ENCODE measurements at regions not wholly inside any gene's neighbourhood (a gene's known extent, or its start where the extent isn't known, plus 50 kb on each side); places are given as distances from the start of the nearest gene placed in this dataset.

GRCh38 chr6:73943411-73943810, 247.4 kb downstream of the CD109 start:
- no peaks in the 10 kb centered on the region for H3K27me3 ChIP-seq (replicated peaks in 1 of 4; ENCODE audit: control extremely low read depth in 1 of 4, control insufficient read depth in 3 of 4, insufficient read depth in 4 of 4, low read length in 3 of 4)
- no peak for DNase-seq
- no peak overlapping the region for H3K4me3 ChIP-seq (ENCODE audit: control extremely low read depth in 1 of 5, extremely low read depth in 1 of 5, insufficient read depth in 1 of 5, low read depth in 2 of 5, low read length in 4 of 5)
- Mint-ChIP-seq H3K27ac (no peak overlapping the region), H3K4me1 (no peaks in the 10 kb centered on the region), H3K9me3 (ENCODE audit: insufficient read depth) (peaks cover 13% of the 10 kb centered on the region), H3K27me3 (no peaks in the 10 kb centered on the region), H3K4me3 (no peak overlapping the region)
- no peaks in the 10 kb centered on the region for H3K79me2 ChIP-seq (ENCODE audit: control insufficient read depth, insufficient read depth, low read length)
- ChIA-PET CTCF (no interaction called here), POLR2A (no interaction called here)
- no peak overlapping the region for H3K27ac ChIP-seq (ENCODE audit: low read length in 2 of 2)
- WGBS (ENCODE audit: insufficient coverage) = no CpG with 5 or more reads among the region's 1 CpG
- intact Hi-C loops (cut with micrococcal nuclease) = no loop called here
- ATAC-seq (ENCODE audit: low read depth) = no peak
- no peak overlapping the region for H2AFZ ChIP-seq (ENCODE audit: insufficient read depth, low read depth, low read length, poor library complexity, severe bottlenecking)
- no peak overlapping the region for H3K9ac ChIP-seq (ENCODE audit: low read length)
- no peaks in the 10 kb centered on the region for H4K20me1 ChIP-seq (ENCODE audit: control insufficient read depth, insufficient read depth, low read length, poor library complexity, severe bottlenecking)
- TF ChIP-seq EZH2 (IDR thresholded peaks at IDR 0.05; ENCODE audit: borderline replicate concordance, insufficient read depth, low read depth, low read length, poor library complexity, severe bottlenecking) (no peak), CTCF (IDR thresholded peaks at IDR 0.05) (no peak)
- H3K4me1 ChIP-seq (ENCODE audit: control insufficient read depth in 2 of 2, insufficient read depth in 2 of 2, low read length in 2 of 2) = no peaks in the 10 kb centered on the region
- no peak overlapping the region for H3K4me2 ChIP-seq (replicated peaks; ENCODE audit: low read depth, low read length, poor library complexity, severe bottlenecking)
- H3K36me3 ChIP-seq (replicated peaks in 1 of 2; ENCODE audit: control extremely low read depth in 1 of 2, control insufficient read depth in 1 of 2, extremely low read depth in 1 of 2, insufficient read depth in 2 of 2, low read length in 1 of 2) = no peaks in the 10 kb centered on the region
- H3K9me3 ChIP-seq (ENCODE audit: control extremely low read depth in 1 of 3, control insufficient read depth in 2 of 3, insufficient read depth in 1 of 3, low read length in 2 of 3) = peaks cover 0 to 8% (median 3%) of the 10 kb centered on the region in 3 donors

- H3K4me3 Mint-ChIP-seq = no peak overlapping the region
- intact Hi-C loops (cut with micrococcal nuclease) = no loop called here
- Histone ChIP-seq H3K9me3 (ENCODE audit: control extremely low read depth in 1 of 3, control insufficient read depth in 2 of 3, insufficient read depth in 1 of 3, low read length in 2 of 3) (peaks cover 0 to 3% (median under 1%) of the 10 kb centered on the region in 3 donors), H2AFZ (ENCODE audit: insufficient read depth, low read depth, low read length, poor library complexity, severe bottlenecking) (no peak overlapping the region), H3K27me3 (replicated peaks in 1 of 4; ENCODE audit: control extremely low read depth in 1 of 4, control insufficient read depth in 3 of 4, insufficient read depth in 4 of 4, low read length in 3 of 4) (no peaks in the 10 kb centered on the region), H3K79me2 (ENCODE audit: control insufficient read depth, insufficient read depth, low read length) (no peaks in the 10 kb centered on the region), H3K4me3 (ENCODE audit: control extremely low read depth in 1 of 5, extremely low read depth in 1 of 5, insufficient read depth in 1 of 5, low read depth in 2 of 5, low read length in 4 of 5) (no peak overlapping the region), H3K4me1 (ENCODE audit: control insufficient read depth in 2 of 2, insufficient read depth in 2 of 2, low read length in 2 of 2) (no peaks in the 10 kb centered on the region), H3K9ac (ENCODE audit: low read length) (no peak overlapping the region), H3K36me3 (replicated peaks in 1 of 2; ENCODE audit: control extremely low read depth in 1 of 2, control insufficient read depth in 1 of 2, extremely low read depth in 1 of 2, insufficient read depth in 2 of 2, low read length in 1 of 2) (no peaks in the 10 kb centered on the region), H3K4me2 (replicated peaks; ENCODE audit: low read depth, low read length, poor library complexity, severe bottlenecking) (no peak overlapping the region), H3K27ac (ENCODE audit: low read length in 2 of 2) (no peak overlapping the region), H4K20me1 (ENCODE audit: control insufficient read depth, insufficient read depth, low read length, poor library complexity, severe bottlenecking) (no peaks in the 10 kb centered on the region)
- H3K27ac Mint-ChIP-seq = no peak overlapping the region
- peaks cover 11% of the 10 kb centered on the region for H3K9me3 Mint-ChIP-seq (ENCODE audit: insufficient read depth)
- no peak for DNase-seq
- CTCF ChIA-PET = no interaction called here
- TF ChIP-seq CTCF (IDR thresholded peaks at IDR 0.05) = no peak
- no peak for TF ChIP-seq EZH2 (IDR thresholded peaks at IDR 0.05; ENCODE audit: borderline replicate concordance, insufficient read depth, low read depth, low read length, poor library complexity, severe bottlenecking)
- no peaks in the 10 kb centered on the region for H3K27me3 Mint-ChIP-seq
- ATAC-seq (ENCODE audit: low read depth) = no peak
- no peaks in the 10 kb centered on the region for H3K4me1 Mint-ChIP-seq
- POLR2A ChIA-PET = no interaction called here
- 94% methylated on average over 2 of the region's 3 CpGs for WGBS (ENCODE audit: insufficient coverage)
Observed at GRCh38 chr6:73942592-73943186, 246.7 kb downstream of the CD109 start.
